Skeletal muscle satellite cell (primary cell): ENCODE measurements at regions not wholly inside any gene's neighbourhood (a gene's known extent, or its start where the extent isn't known, plus 50 kb on each side); places are given as distances from the start of the nearest gene placed in this dataset.

Experiments used
- H3K27me3 ChIP-seq: 2 replicates; pipeline ENCODE4 v1.7.0; 2013; ENCODE audit warnings: low read length; ENCODE audit not compliant: control insufficient read depth, insufficient read depth
- H3K36me3 ChIP-seq: 2 replicates; pipeline ENCODE4 v1.7.0; 2013; ENCODE audit warnings: mild to moderate bottlenecking, control low read depth, low read length; ENCODE audit not compliant: insufficient read depth
- H3K4me1 ChIP-seq: 2 replicates; pipeline ENCODE4 v1.7.0; 2013; ENCODE audit warnings: low read length; ENCODE audit not compliant: control insufficient read depth, insufficient read depth
- H3K4me2 ChIP-seq: 2 replicates; pipeline ENCODE4 v1.7.0; 2013; ENCODE audit warnings: mild to moderate bottlenecking, low read length
- H3K4me3 ChIP-seq: 2 replicates; pipeline ENCODE4 v1.7.0; 2013; ENCODE audit warnings: low read length
- H3K9ac ChIP-seq: 2 replicates; pipeline ENCODE4 v1.7.0; 2013; ENCODE audit warnings: mild to moderate bottlenecking, low read depth, low read length, moderate library complexity
- H3K9me3 ChIP-seq: replicated peaks from 2 replicates; pipeline ENCODE4 v1.7.0; 2013; ENCODE audit warnings: mild to moderate bottlenecking, control low read depth, low read length

- H3K9me3 ChIP-seq, result no peaks in the 10 kb centered on the region
- no peak overlapping the region for H3K4me3 ChIP-seq
- peak overlapping the region; percentile 34 for H3K4me2 ChIP-seq
- peaks cover 19% of the 10 kb centered on the region for H3K4me1 ChIP-seq
- H3K9ac ChIP-seq, result no peak overlapping the region
- no peaks in the 10 kb centered on the region for H3K27me3 ChIP-seq
- no peaks in the 10 kb centered on the region for H3K36me3 ChIP-seq
These were observed 110.6 kb upstream of the SIX2 start for GRCh38 chr2:45119855-45120254.

GRCh38 chr2:45119038-45119437 is 109.8 kb upstream of the SIX2 start:
- Histone ChIP-seq H3K9ac (no peak overlapping the region), H3K4me3 (no peak overlapping the region), H3K36me3 (no peaks in the 10 kb centered on the region), H3K4me2 (peak overlapping the region; percentile 34), H3K27me3 (no peaks in the 10 kb centered on the region), H3K9me3 (no peaks in the 10 kb centered on the region), H3K4me1 (peaks cover 19% of the 10 kb centered on the region)

GRCh38 chr2:45117383-45117782 is 108.1 kb upstream of the SIX2 start:
- H3K4me2 ChIP-seq, result no peak overlapping the region
- H3K4me1 ChIP-seq, result peaks cover 19% of the 10 kb centered on the region
- H3K9ac ChIP-seq, result no peak overlapping the region
- no peaks in the 10 kb centered on the region for H3K36me3 ChIP-seq
- no peaks in the 10 kb centered on the region for H3K9me3 ChIP-seq
- no peak overlapping the region for H3K4me3 ChIP-seq
- no peaks in the 10 kb centered on the region for H3K27me3 ChIP-seq

GRCh38 chr2:45115181-45115580 is 105.9 kb upstream of the SIX2 start:
- no peak overlapping the region for H3K4me2 ChIP-seq
- H3K27me3 ChIP-seq, result no peaks in the 10 kb centered on the region
- no peaks in the 10 kb centered on the region for H3K36me3 ChIP-seq
- H3K9ac ChIP-seq, result no peak overlapping the region
- H3K4me3 ChIP-seq, result no peak overlapping the region
- no peaks in the 10 kb centered on the region for H3K9me3 ChIP-seq
- H3K4me1 ChIP-seq, result peaks cover 11% of the 10 kb centered on the region

- Histone ChIP-seq H3K4me3 (no peak overlapping the region), H3K4me2 (no peak overlapping the region), H3K9me3 (no peaks in the 10 kb centered on the region), H3K4me1 (peaks cover 3% of the 10 kb centered on the region), H3K9ac (no peak overlapping the region), H3K27me3 (no peaks in the 10 kb centered on the region), H3K36me3 (no peaks in the 10 kb centered on the region)
These were observed 105.1 kb upstream of the SIX2 start for GRCh38 chr2:45114221-45114955.

GRCh38 chr2:45112750-45113149 is 103.5 kb upstream of the SIX2 start:
- Histone ChIP-seq H3K4me3 (no peak overlapping the region), H3K9ac (no peak overlapping the region), H3K4me2 (no peak overlapping the region), H3K27me3 (no peaks in the 10 kb centered on the region), H3K36me3 (no peaks in the 10 kb centered on the region), H3K4me1 (no peaks in the 10 kb centered on the region), H3K9me3 (no peaks in the 10 kb centered on the region)

- H3K4me3 ChIP-seq, result no peak overlapping the region
- H3K27me3 ChIP-seq, result no peaks in the 10 kb centered on the region
- H3K9ac ChIP-seq, result no peak overlapping the region
These were observed 95.9 kb upstream of the SIX2 start for GRCh38 chr2:45105050-45105582.

GRCh38 chr2:45104429-45104828 is 95.2 kb upstream of the SIX2 start:
- Histone ChIP-seq H3K9me3 (no peaks in the 10 kb centered on the region), H3K4me3 (no peak overlapping the region), H3K9ac (no peak overlapping the region), H3K27me3 (no peaks in the 10 kb centered on the region), H3K36me3 (no peaks in the 10 kb centered on the region), H3K4me2 (no peak overlapping the region), H3K4me1 (no peaks in the 10 kb centered on the region)

More at GRCh38 chr2:45105050-45105582, 95.9 kb upstream of the SIX2 start:
- no peaks in the 10 kb centered on the region for H3K4me1 ChIP-seq
- no peaks in the 10 kb centered on the region for H3K36me3 ChIP-seq
- no peaks in the 10 kb centered on the region for H3K9me3 ChIP-seq
- H3K4me2 ChIP-seq, result no peak overlapping the region

GRCh38 chr2:45103351-45104345 is 94.4 kb upstream of the SIX2 start:
- no peak overlapping the region for H3K9ac ChIP-seq
- H3K4me3 ChIP-seq, result no peak overlapping the region
- H3K36me3 ChIP-seq, result no peaks in the 10 kb centered on the region
- no peaks in the 10 kb centered on the region for H3K4me1 ChIP-seq
- H3K9me3 ChIP-seq, result no peaks in the 10 kb centered on the region
- no peaks in the 10 kb centered on the region for H3K27me3 ChIP-seq
- H3K4me2 ChIP-seq, result no peak overlapping the region

- Histone ChIP-seq H3K4me1 (no peaks in the 10 kb centered on the region), H3K9ac (no peak overlapping the region), H3K27me3 (no peaks in the 10 kb centered on the region), H3K4me3 (no peak overlapping the region), H3K4me2 (no peak overlapping the region), H3K9me3 (no peaks in the 10 kb centered on the region), H3K36me3 (no peaks in the 10 kb centered on the region)
These were observed 93.4 kb upstream of the SIX2 start for GRCh38 chr2:45102579-45103117.

- Histone ChIP-seq H3K27me3 (no peaks in the 10 kb centered on the region), H3K9me3 (no peaks in the 10 kb centered on the region), H3K4me1 (no peaks in the 10 kb centered on the region), H3K4me3 (no peak overlapping the region), H3K9ac (no peak overlapping the region), H3K36me3 (no peaks in the 10 kb centered on the region), H3K4me2 (no peak overlapping the region)
These were observed 92.9 kb upstream of the SIX2 start for GRCh38 chr2:45102141-45102540.
